HG03442 (cell line): ENCODE measurements at regions not wholly inside any gene's neighbourhood (a gene's known extent, or its start where the extent isn't known, plus 50 kb on each side); places are given as distances from the start of the nearest gene placed in this dataset.

ENCODE experiments used
- ATAC-seq: cut with Tn5 transposase; IDR thresholded peaks from one replicate; pipeline ENCODE4 v1.9.1; 2021; ENCODE audit warnings: mild to moderate bottlenecking, moderate library complexity; ENCODE audit not compliant: unreplicated experiment

DNA sequence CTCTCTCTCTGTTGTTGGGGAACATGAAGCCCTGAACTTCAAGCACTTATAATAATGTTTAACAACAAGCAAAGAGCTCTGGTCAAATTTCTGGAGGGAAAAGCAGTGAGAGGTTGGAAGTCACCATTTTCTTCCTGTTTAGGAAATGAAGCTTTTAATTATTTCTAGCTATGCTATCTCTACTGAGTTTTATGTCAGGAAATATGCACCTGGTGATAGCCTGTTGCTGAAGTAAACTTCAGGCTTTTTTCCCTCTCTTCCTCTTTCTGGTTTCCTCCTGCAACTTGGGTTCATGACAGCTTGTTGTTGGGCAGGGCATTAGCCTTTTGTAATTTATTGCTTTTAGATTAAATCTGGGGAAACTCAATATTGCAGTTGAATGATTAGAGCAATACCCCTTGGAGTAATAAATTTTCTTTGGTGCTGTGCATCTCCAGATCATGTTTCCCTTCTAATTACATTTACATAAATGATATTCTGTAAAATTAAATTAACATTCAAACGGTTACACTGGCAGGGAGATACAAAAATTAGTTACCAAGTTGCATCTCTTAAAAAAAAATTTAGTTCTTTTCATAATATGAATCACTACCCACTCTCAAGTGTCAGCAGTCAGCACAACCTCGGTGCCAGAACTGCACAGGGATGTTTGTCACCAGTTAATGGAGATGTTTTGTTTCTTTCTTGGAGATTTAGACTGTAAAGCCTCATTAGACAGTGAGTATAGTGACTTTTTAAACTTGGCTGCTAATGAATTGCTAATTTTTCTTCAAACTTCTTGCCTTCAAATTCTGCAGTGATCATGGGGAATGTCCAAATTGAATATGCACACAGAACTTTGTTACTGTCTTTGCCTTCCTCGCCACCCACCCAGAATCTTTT is 466.6 kb upstream of the ETAA1 start:
- ATAC-seq: no peak

DNA sequence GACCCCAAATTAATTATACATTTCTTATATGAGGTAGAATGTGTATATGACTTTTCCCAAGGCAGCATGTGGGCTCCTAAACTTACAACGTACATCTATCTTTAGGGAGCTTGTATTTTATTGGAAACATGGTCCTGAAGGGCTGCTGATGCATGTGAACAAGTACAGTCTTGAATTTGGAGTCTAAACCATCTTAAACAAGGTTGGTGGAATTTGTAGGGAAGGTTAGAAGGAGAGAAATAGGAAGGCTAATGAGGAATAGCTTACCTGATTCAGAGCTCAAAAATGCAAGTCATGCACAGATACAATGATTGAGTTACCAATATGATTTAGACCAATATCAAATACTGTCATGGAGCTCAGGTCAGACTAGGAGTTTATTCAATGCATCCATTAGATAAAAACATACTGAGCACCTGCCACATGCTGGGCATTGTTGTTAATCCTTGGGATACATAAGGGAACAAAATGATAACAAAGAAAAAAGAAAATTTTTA is 458.6 kb upstream of the ETAA1 start:
- no peak for ATAC-seq

DNA sequence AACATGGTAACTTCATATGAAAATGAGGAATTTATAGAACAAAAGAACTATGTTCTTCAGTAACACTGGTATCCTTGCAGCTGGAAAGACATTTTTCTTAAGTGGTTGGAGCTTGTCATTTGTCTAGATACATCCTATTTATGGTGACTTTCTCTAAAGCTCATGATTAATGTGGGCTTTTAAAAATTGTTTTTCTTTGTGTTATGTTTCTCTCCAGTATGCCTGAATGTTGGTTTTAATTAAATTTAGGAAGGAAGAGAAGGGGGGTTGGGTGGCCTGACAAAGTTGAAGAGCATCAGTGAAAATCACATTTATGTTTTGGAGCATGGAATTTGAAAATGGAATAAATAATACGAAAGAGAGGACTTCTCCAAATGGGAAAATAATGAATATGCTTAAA is 457.1 kb upstream of the ETAA1 start:
- ATAC-seq: no peak

DNA sequence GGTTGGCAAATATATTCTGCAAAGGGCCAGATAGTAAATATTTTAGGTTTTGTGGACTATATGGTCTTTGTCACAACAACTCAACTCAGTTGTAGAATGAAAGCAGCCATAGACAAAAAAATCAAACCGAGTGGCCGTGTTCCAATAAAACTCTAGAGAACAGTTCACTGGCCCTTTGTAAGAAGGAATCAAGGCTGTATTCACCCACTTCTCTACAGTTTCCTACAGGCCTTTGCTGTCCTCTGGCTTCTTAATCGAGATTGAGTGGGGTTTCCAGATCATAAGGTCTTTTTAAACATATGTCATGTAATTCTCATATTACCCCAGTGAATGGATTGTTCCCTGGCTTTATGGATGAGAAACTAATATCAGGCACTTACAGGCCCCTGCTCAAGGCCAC is 448.9 kb upstream of the ETAA1 start:
- no peak for ATAC-seq

DNA sequence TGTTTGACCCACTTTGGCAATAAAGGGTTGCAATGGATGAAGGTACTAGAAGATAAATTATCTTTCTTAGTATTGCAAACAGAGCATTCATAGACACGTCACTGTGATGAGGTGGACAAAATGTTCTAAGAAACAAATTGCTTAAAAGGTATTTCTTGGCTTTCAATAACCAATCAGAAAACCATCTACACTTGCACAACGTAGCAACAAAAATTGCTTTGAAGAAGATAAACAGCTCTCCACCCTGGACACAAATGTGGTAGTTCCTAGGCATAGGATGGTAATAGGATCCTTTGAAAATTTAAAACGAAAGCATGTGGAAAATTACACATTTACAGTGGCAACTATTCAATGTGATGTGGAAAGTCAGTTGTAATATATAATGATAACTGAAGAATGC is 439.9 kb upstream of the ETAA1 start:
- no peak for ATAC-seq

DNA sequence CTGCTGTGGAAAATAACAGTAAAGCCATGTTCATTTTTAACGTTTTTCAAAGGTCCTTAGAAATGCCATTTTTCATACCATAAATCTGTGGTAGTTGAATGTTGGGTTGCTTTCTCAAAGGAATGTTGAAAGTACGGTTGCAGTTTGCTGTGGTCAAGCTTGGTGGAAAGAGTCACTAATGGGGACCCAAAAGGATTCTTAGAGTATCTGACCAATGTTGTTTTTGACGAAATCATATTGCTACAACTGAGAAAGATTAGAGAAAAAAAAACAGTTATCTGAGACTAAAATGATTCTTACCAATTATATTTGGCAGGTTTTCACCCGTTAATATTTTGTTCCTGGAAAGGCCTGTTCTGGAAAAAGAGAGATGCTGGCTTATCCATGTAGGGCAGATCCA is 439.5 kb upstream of the ETAA1 start:
- no peak for ATAC-seq

DNA sequence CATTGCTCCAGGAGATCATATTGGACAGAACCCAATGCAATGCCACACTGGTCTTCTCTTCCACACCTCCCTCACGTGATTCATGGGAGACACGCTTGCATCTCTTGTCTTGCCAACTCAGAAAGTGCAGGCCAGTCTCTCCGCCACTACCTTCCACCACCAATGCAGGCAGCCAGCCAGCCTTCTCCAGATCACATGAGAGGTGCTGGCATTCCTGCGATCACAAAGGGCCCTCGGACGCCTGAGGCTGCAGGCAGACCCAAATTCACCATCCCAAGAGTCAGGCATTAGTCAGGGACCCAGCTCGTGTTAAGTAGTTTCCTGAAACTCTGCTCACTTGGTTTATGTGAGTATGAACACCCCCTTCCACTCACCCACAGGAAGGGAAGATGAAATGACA is 437.0 kb upstream of the ETAA1 start:
- ATAC-seq: no peak

DNA sequence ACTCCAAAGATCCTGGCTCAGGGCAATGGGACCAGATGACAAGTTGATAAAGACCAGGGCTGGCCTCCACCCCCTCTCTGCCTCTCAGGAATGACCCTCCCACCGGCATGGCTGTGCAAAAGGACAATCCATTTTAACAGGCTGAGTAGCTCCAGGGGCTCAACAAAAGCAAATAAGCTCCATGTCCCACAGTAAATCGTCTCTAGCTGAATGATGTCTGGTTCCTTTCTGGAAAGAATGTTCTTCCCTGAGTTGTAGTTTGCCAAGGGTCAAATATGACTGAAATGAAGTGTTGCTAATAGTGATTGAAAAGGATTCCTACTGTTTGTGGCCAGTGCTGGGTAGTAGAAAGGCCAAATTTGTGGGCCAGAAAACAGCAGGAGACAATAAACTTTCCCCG is 434.4 kb upstream of the ETAA1 start:
- no peak for ATAC-seq

DNA sequence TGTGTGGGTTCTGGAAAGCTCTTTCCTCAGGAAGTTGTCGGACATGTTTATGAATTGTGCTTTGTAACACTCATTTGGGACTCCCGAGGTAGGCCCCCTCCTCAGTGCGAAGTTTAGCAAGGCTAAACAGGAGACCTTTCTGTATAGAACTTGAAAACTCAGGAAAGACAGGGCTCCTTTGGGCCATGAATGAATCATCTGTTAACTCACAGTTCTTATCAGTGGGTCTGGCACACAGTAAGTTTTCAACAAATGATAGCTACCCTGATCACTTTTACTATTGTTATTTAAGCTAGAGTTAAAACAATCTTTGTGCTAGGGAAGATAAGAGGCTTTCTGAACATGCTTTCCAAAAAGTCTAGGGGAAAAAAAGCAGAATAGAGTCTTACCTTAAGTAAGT is 430.5 kb upstream of the ETAA1 start:
- no peak for ATAC-seq

DNA sequence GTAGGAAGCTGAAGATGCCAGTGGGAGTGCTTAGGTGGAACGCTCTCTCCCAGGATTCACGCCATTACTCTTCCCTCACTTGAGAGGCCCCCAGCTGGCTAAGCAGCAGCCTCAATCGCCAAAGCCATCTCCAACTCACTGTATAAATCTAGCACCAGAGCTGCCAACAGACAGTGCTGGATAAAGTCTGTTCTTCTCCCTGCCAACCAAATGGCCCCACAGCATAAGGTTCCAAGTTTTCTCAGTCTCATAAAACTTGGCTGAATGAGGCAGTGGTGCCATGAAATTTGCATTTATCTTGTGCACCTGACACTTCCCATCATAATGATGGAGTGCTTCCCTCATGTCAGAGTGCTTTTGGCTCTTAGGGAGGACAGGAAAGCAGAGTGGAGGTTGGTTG is 428.2 kb upstream of the ETAA1 start:
- ATAC-seq: no peak

DNA sequence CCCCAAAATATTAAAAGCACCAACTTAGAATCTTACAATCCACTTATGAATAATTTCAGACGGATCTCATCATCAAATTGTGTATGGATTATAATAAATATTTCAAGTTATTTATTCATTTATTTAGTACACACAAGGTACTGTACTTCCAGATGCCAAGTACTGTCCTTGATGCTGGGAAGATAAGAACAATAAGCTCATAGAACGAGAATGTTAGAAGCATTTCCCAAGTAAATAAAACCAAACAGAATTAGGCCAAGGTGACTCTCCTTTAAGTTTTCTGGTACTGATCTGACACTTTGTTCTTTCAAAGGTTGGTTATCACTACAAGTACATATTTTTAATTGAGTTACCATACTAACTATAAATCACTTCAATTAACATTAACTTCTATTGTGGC is 416.1 kb upstream of the ETAA1 start:
- no peak for ATAC-seq

DNA sequence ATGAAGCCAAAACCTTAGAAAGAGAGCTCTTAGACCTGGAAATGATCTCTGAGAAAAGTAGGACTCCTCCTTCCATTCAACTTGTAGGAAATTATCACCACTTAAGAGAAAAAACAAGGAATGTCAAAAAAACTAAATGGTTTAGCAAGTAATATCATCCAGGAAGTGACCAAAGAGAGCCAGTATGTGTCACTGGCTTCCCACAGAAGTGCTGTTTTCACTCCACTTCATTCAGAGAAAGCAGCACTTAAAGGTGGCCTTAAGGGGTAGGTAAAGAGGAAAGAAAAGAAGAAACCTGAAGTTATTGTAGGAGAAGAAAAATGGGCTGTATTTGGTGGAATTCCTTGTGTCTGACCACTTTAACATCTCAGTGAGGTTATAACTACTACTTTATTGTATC is 414.4 kb upstream of the ETAA1 start:
- no peak for ATAC-seq

DNA sequence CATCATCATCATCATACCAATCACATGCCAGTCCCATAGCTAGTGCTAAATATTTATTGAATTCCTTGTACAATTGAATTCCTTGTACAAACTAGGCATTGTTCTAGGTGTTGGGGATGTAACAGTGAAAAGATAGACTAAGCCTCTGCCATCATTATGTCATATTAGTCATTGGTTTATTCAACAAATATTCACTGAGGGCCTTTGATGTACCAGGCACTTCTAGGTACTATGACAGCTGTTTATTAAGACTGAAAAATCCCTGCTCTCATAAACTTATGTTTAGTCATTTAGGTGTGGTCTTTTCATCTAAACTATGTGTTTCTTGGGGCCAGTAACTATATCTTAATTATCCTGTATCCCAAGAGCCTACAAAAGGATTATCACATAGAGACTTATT is 412.3 kb upstream of the ETAA1 start:
- no peak for ATAC-seq

DNA sequence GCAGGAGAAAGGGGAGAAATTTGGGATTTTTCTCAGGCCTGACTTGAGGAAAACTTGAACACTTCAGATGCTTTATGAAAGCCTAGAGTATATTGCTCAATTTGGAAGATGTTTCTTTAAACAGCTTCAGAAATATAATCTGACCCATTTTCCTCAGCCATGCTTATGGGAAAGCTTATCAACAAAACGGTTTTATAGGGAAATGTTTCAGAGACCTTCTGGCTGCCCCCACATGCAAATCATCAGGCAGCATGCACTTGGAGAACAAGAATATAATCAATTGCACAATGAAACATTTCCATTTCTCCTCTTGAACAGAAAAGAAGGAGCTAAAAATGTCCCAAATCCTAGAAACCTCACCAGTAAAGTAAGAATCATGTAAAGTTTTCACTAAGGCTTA is 411.2 kb upstream of the ETAA1 start:
- ATAC-seq: no peak

DNA sequence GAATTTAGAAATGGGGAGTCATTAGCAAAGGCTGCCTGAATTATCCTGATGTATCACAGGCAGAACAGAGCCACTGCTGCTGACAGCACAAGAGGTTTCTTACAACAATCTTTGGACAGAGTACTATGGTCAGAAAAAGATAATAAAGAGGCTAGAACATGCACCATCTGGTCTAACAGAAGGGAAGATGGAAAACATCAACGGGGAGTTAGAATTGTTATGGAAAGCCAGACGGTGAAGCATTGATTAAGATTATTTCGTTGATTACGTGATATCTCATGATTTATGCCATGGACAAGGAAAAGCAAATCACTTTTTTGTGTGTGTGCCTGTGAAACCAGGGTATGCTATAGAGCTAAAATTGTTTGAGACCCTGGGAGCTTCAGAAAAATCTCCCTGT is 409.4 kb upstream of the ETAA1 start:
- no peak for ATAC-seq

DNA sequence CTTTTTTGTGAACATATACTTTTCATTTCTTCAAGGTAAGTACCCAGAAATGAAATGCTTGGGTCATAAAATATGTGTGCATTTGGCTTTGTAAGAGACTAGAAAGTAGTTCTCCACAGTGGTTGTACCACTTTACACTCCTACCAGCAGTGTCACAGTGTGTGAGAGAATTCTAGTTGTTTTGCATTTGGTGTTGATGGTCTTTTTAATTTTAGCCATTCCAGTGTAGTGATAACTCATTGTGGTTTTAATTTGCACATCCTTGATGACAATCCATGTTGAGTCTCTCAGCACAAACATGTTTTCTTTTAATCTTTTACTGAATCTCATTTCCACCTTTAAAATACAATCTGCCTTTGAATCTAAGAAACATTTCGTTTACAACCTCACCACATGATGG is 402.5 kb upstream of the ETAA1 start:
- ATAC-seq: no peak

DNA sequence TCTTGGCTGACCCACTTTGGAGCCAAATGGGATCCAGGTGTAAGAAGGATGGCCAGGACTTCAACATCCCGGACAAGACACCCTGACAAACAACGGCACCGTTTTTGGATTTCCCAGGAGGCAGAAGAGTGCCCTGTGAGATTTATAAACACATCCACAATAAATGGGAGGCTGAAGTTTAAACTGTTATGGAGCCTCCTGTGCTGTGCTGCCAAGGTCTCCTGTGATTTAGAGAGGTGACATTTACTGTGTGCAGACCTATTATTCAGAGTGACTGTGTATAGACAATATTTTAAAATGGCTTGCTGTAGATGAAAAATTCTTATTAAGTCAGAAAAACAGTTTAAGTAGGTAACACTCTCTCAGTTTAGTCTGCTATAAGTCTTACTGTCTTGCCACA is 401.5 kb upstream of the ETAA1 start:
- no peak for ATAC-seq

DNA sequence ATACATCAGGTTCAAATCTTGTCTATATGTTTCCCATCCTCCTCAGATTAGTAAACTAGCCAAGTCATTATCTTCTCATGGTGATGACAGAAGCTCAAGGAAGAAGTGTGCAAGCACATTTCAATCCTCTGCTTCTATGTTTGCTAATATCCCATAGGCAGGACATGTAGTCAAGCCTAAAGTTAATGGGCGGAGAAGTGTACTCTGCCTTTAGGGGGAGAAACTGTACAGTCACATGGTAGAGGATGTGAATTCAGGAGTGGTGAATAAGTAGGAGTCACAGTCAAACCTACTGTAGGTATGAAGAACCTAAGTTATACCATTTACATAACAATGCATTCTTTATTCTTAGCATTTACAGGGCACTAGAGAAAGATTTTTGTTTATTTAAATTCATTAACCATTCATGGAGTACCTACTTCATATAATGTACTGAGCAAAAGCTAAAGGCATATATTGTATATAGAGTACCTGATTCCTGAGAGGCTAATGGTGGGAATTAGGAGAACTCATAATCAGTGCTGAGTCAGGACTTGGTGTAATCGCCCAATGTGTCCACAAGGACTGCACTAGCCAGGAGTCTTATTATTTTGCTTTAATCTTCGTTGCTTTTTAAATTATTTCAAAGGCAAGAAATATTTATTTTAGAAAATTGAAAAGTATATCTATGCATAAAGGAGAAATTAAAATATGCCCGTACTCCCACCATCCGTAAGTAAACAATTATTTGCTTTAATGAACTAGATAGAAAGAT is 394.3 kb upstream of the ETAA1 start:
- ATAC-seq: no peak

DNA sequence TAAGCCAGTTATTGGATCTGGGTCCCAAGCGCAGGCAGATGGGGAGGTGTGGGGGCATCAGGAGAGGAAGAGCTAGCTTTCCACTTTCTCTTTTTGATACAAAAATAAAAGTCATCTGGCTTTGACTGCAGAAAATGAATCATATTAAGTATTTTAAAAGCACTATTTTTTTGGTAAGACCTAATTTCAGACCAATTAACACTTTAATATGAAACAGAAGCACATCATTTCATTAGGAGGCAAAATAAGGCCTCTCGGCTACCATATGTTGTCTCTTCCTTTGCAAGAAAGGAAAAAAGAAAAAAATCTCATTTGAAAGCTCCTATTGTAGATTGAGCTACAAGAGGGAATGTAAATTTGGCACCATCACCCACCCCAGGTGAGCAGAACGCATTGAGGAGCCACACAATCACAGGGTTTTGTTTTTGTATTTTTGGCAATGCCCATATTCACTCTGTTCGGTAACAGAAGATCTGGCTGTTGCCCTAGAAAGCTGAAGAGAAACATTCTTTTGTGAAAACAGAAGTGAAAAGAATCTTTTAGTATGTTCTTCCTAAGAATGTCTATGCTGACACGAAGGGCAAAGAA is 390.7 kb upstream of the ETAA1 start:
- no peak for ATAC-seq

DNA sequence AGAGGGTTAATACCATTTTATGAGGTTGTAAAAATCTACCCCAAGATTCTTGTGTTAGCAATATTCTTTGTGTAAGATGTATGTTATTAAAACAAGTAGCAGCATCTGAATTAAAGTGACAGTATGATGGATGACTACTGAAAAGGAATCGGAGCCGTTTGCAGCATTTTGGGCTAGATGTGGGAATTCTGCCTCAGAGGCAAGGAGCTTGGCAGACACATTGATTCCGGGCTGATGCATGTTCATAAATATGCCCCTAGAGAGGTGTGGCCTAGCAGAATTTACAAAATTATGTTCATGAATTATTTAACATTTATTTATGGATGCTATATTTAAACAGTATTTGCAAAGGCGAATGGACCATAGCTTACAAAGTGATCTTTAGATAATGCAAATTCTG is 389.0 kb upstream of the ETAA1 start:
- no peak for ATAC-seq

DNA sequence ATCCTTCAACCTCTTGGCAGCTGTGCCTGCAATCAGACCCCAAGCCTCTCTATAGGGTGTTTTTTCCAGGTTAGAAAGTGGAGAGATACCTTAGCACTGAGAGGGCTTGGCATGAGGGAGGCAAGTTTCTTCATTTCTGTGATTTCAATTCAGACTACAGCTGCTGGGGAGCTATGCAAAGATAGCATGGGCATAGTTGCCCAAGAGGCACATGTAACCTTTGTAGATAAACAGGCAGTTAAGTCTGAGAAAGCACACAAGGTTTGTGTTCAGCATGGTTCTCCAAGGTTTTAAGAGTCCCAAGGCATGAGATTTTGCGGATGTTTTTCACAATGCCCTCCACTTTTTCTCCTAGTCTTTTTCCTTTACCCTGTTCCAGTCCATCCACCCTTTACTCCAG is 385.0 kb upstream of the ETAA1 start:
- no peak for ATAC-seq

DNA sequence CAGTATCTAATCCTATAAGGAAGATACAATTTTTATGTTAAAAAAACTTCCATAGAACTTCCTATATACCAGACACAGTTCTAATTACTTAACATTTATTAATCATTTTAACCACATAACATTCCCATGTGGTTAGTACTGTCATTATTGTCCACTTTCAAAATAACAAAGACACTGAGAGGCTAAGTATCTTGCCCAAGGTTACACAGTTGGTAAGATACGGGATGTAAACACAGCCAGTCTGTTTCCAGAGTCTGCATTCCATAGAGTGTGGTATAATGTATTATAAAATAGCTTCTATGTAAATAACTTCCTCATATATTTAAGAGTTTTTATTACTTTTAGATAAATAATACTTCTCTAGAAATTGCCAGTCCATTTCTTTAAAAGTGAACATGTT is 383.3 kb upstream of the ETAA1 start:
- ATAC-seq: no peak
